Karpas-422 (cell line): ENCODE measurements at regions not wholly inside any gene's neighbourhood (a gene's known extent, or its start where the extent isn't known, plus 50 kb on each side); places are given as distances from the start of the nearest gene placed in this dataset.

Experiments
- DNase-seq: peaks from one replicate; pipeline ENCODE4 v3.0.0-alpha.2; 2015
- H2AFZ ChIP-seq: fragments of 200-600 bp; sonication (generic); 2 replicates; pipeline ENCODE4 v1.6.1; 2014; ENCODE audit warnings: antibody characterized with exemption, low read length, mixed read lengths
- H3K27ac ChIP-seq: fragments of 200-600 bp; sonication (generic); 2 replicates; pipeline ENCODE4 v1.5.1; 2014; ENCODE audit warnings: mild to moderate bottlenecking, low read length, moderate library complexity
- H3K27me3 ChIP-seq: fragments of 200-600 bp; sonication (generic); 2 replicates; pipeline ENCODE4 v1.6.1; 2014; ENCODE audit warnings: low read length, mixed read lengths
- H3K36me3 ChIP-seq: fragments of 200-600 bp; sonication (generic); 2 replicates; pipeline ENCODE4 v1.6.1; 2014; ENCODE audit warnings: low read length, mixed read lengths; ENCODE audit not compliant: insufficient read depth
- H3K4me1 ChIP-seq: fragments of 200-600 bp; sonication (generic); 2 replicates; pipeline ENCODE4 v1.6.1; 2014; ENCODE audit warnings: mild to moderate bottlenecking, low read length, mixed read lengths
- H3K4me2 ChIP-seq: fragments of 200-600 bp; sonication (generic); 2 replicates; pipeline ENCODE4 v1.6.1; 2014; ENCODE audit warnings: low read length, low read depth, mild to moderate bottlenecking; ENCODE audit not compliant: poor library complexity, severe bottlenecking
- H3K4me3 ChIP-seq: fragments of 200-600 bp; sonication (generic); 2 replicates; pipeline ENCODE4 v1.5.1; 2014; ENCODE audit warnings: mild to moderate bottlenecking, antibody characterized with exemption, low read length, mixed read lengths
- H3K79me2 ChIP-seq: fragments of 200-600 bp; sonication (generic); 2 replicates; pipeline ENCODE4 v1.6.1; 2014; ENCODE audit warnings: mild to moderate bottlenecking, low read length, mixed read lengths
- H3K9ac ChIP-seq: fragments of 200-600 bp; sonication (generic); 2 replicates; pipeline ENCODE4 v1.6.0; 2014; ENCODE audit warnings: low read length
- H3K9me2 ChIP-seq: fragments of 200-600 bp; sonication (generic), shearing (Covaris generic); replicated peaks from 2 replicates; pipeline ENCODE4 v1.6.0; 2014; ENCODE audit warnings: mild to moderate bottlenecking, low read length, moderate library complexity; ENCODE audit not compliant: insufficient read depth
- H3K9me3 ChIP-seq: fragments of 300-700, 200-600 bp; sonication (generic); 2 replicates; pipeline ENCODE4 v1.6.1; 2014; ENCODE audit warnings: low read length, mixed read lengths
- H4K20me1 ChIP-seq: fragments of 200-600 bp; sonication (generic); 2 replicates; pipeline ENCODE4 v1.6.1; 2014; ENCODE audit warnings: mild to moderate bottlenecking, antibody characterized with exemption, low read length, low read depth; ENCODE audit not compliant: insufficient read depth

DNA sequence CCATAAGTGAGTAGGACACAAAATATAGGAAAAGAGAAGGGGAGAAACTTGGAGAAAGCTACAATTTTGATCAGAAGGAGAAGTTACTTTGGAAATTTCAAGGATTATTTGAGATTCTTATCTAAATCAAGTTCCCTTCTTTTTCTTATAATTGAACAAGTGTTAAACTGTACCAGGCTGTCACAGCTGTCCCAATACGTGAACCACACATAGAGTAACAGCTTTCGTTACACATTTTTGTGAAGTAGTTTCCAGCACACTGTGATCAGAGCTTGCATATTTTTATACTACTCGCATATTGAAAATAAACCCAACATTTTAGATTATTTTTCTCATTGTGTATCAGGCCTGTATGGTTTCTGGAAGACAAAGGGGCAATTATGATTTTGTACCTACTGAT, 412.8 kb upstream of the PSMD7 start:
- Histone ChIP-seq H2AFZ (no peak overlapping the region), H3K4me2 (no peak overlapping the region), H3K27me3 (0 out of 2 replicates have a peak, but pooled peaks cover 2% of the 10 kb centered on the region), H3K9me2 (no peaks in the 10 kb centered on the region), H3K79me2 (no peaks in the 10 kb centered on the region), H3K36me3 (no peaks in the 10 kb centered on the region), H4K20me1 (no peaks in the 10 kb centered on the region), H3K9ac (no peak overlapping the region), H3K4me1 (no peaks in the 10 kb centered on the region), H3K9me3 (no peaks in the 10 kb centered on the region), H3K27ac (no peak overlapping the region), H3K4me3 (no peak overlapping the region)
- no peak for DNase-seq

GRCh38 chr16:73883126-73883525, 413.5 kb upstream of the PSMD7 start:
- no peak overlapping the region for H3K4me3 ChIP-seq

GRCh38 chr16:73882651-73883050, 414.0 kb upstream of the PSMD7 start:
- H3K4me3 ChIP-seq, result no peak overlapping the region
- no peak overlapping the region for H3K4me2 ChIP-seq
- no peaks in the 10 kb centered on the region for H3K4me1 ChIP-seq
- no peak overlapping the region for H3K27ac ChIP-seq
- no peak overlapping the region for H3K9ac ChIP-seq
- no peaks in the 10 kb centered on the region for H4K20me1 ChIP-seq
- no peaks in the 10 kb centered on the region for H3K9me3 ChIP-seq
- no peaks in the 10 kb centered on the region for H3K36me3 ChIP-seq
- DNase-seq, result no peak
- no peak overlapping the region for H2AFZ ChIP-seq
- H3K27me3 ChIP-seq, result 0 out of 2 replicates have a peak, but pooled peaks cover 2% of the 10 kb centered on the region
- H3K79me2 ChIP-seq, result no peaks in the 10 kb centered on the region
- H3K9me2 ChIP-seq, result no peaks in the 10 kb centered on the region

More at GRCh38 chr16:73883126-73883525, 413.5 kb upstream of the PSMD7 start:
- H4K20me1 ChIP-seq, result no peaks in the 10 kb centered on the region
- no peaks in the 10 kb centered on the region for H3K9me3 ChIP-seq
- no peak overlapping the region for H2AFZ ChIP-seq
- no peaks in the 10 kb centered on the region for H3K36me3 ChIP-seq
- no peak overlapping the region for H3K27ac ChIP-seq
- H3K9me2 ChIP-seq, result no peaks in the 10 kb centered on the region
- 0 out of 2 replicates have a peak, but pooled peaks cover 2% of the 10 kb centered on the region for H3K27me3 ChIP-seq
- H3K4me1 ChIP-seq, result no peaks in the 10 kb centered on the region
- no peak overlapping the region for H3K4me2 ChIP-seq
- no peak for DNase-seq
- H3K79me2 ChIP-seq, result no peaks in the 10 kb centered on the region
- no peak overlapping the region for H3K9ac ChIP-seq

GRCh38 chr16:73882033-73882432, 414.6 kb upstream of the PSMD7 start:
- Histone ChIP-seq H3K9me2 (no peaks in the 10 kb centered on the region), H3K36me3 (no peaks in the 10 kb centered on the region), H3K4me2 (no peak overlapping the region), H3K4me3 (no peak overlapping the region), H3K9ac (no peak overlapping the region), H3K27ac (no peak overlapping the region), H2AFZ (no peak overlapping the region), H4K20me1 (no peaks in the 10 kb centered on the region), H3K27me3 (0 out of 2 replicates have a peak, but pooled peaks cover 2% of the 10 kb centered on the region), H3K9me3 (no peaks in the 10 kb centered on the region), H3K4me1 (no peaks in the 10 kb centered on the region), H3K79me2 (no peaks in the 10 kb centered on the region)
- DNase-seq, result no peak

GRCh38 chr16:73879621-73880020, 417.0 kb upstream of the PSMD7 start:
- no peaks in the 10 kb centered on the region for H3K9me2 ChIP-seq
- H4K20me1 ChIP-seq, result no peaks in the 10 kb centered on the region
- H3K4me2 ChIP-seq, result no peak overlapping the region
- no peaks in the 10 kb centered on the region for H3K27me3 ChIP-seq
- no peak overlapping the region for H3K9ac ChIP-seq
- no peak overlapping the region for H3K4me3 ChIP-seq
- H3K36me3 ChIP-seq, result no peaks in the 10 kb centered on the region
- no peak overlapping the region for H3K27ac ChIP-seq
- H3K79me2 ChIP-seq, result no peaks in the 10 kb centered on the region
- no peak overlapping the region for H2AFZ ChIP-seq
- H3K4me1 ChIP-seq, result no peaks in the 10 kb centered on the region
- DNase-seq, result no peak
- H3K9me3 ChIP-seq, result no peaks in the 10 kb centered on the region

DNA sequence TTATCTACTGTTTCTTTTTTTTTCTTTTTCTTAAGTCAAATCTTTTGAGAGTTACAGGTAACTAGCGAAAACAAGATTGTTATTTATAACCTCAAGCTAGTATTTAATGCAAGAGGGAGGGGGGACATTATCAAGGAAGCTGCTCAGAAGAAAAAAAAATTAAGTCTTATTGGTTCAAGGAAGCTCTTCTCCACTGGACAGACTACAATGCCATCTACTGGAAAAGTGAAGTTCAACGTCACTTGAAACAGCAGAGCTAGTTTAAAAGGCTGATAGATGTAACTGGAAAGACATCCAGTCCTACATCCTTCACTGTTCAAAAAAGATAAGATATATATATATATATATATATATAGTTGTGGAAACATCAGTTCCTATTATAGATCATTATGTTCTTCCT, 418.0 kb upstream of the PSMD7 start:
- Histone ChIP-seq H3K9ac (no peak overlapping the region), H4K20me1 (no peaks in the 10 kb centered on the region), H3K79me2 (no peaks in the 10 kb centered on the region), H2AFZ (no peak overlapping the region), H3K9me2 (no peaks in the 10 kb centered on the region), H3K4me2 (no peak overlapping the region), H3K27ac (no peak overlapping the region), H3K4me1 (no peaks in the 10 kb centered on the region), H3K9me3 (no peaks in the 10 kb centered on the region), H3K4me3 (no peak overlapping the region), H3K27me3 (no peaks in the 10 kb centered on the region), H3K36me3 (no peaks in the 10 kb centered on the region)
- DNase-seq, result peak; percentile 82

- Histone ChIP-seq H3K27me3 (no peaks in the 10 kb centered on the region), H3K27ac (no peak overlapping the region), H3K9ac (no peak overlapping the region), H3K4me2 (no peak overlapping the region), H4K20me1 (no peaks in the 10 kb centered on the region), H2AFZ (no peak overlapping the region), H3K36me3 (no peaks in the 10 kb centered on the region), H3K4me3 (no peak overlapping the region), H3K9me2 (no peaks in the 10 kb centered on the region), H3K79me2 (no peaks in the 10 kb centered on the region), H3K9me3 (no peaks in the 10 kb centered on the region), H3K4me1 (no peaks in the 10 kb centered on the region)
- DNase-seq, result no peak
These were observed 419.5 kb upstream of the PSMD7 start for GRCh38 chr16:73877150-73877549.

DNA sequence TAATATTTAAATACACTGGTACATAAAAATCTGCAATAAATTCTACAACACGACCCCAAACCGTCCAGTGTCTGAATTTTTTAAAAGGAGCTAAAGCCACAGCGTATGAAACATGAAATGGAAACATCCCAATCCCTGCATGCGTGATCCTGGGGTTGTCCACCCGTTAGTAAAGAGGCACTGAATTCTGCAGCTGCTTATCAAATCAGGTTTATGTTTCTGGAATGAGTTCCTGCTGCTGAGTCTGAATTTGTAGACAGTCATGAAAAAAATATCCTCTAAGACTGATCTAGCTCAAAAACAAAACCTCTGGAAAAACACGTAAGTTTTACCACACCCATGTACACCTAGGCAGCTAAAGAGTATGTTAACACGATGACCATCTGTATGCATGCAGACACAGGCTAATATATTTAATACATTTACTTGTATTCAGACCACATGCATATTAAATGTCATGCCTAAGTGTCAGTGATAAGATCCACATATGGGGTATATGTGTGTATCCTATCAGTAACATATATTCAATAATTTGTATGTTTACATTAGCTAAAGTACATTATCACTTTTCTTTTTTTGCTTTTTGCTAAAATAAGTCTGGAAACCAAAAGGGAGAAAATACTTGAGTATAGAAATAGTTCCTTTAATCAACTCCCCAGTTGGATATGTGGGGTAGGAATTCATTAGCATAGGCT, 420.5 kb upstream of the PSMD7 start:
- Histone ChIP-seq H3K9me2 (no peaks in the 10 kb centered on the region), H3K4me3 (no peak overlapping the region), H3K27ac (no peak overlapping the region), H3K36me3 (no peaks in the 10 kb centered on the region), H3K9ac (no peak overlapping the region), H3K9me3 (no peaks in the 10 kb centered on the region), H3K4me1 (no peaks in the 10 kb centered on the region), H3K79me2 (no peaks in the 10 kb centered on the region), H4K20me1 (no peaks in the 10 kb centered on the region), H3K27me3 (no peaks in the 10 kb centered on the region), H2AFZ (no peak overlapping the region), H3K4me2 (no peak overlapping the region)
- DNase-seq, result no peak
